HepG2 (cell line): ENCODE measurements at regions not wholly inside any gene's neighbourhood (a gene's known extent, or its start where the extent isn't known, plus 50 kb on each side); places are given as distances from the start of the nearest gene placed in this dataset.
"Not testable (repeated sequence)": the region's sequence is repeated elsewhere in the genome, so short reads cannot be mapped to it uniquely, and the experiment has no call there.

Experiments
- ATAC-seq: fragments of 200-7000 bp; cut with Tn5 transposase; 3 replicates; pipeline ENCODE4 v1.9.1; 2020; ENCODE audit warnings: mild to moderate bottlenecking, moderate library complexity
- BruUV-seq: library from RNA; stranded (reverse); fragments of 400-500 nt; replicated peaks from 2 replicates; lab custom pipeline; 2021; lab: Mats Ljungman, UMichigan
- CTCF ChIA-PET: fragments of 300-600 bp; formaldehyde crosslinking; extraction: SDS; loops from one replicate; lab custom pipeline; 2021; ENCODE audit warnings: low total read pairs, inconsistent platforms, low intra/inter-chr PET ratio; lab: Yijun Ruan, JAX
- POLR2A ChIA-PET: fragments of 350-600 bp; sonication (Branson Sonifier 250); formaldehyde crosslinking; loops from one replicate; lab custom pipeline; 2020; ENCODE audit warnings: antibody characterized with exemption, inconsistent platforms; lab: Yijun Ruan, JAX
- DNase-seq: peaks from one replicate; pipeline ENCODE4 v3.0.0-alpha.2; 2015; ENCODE audit warnings: low spot score
- FAIRE-seq: peaks from 3 replicates; lab custom pipeline; 2011; peaks lifted over from hg19 to GRCh38; lab: Jason Lieb, UNC
- H2AFZ ChIP-seq: one replicate; pipeline ENCODE4 v1.6.1; 2011; ENCODE audit warnings: low read length, inconsistent platforms
- H3K27ac ChIP-seq: fragments of 300-600 bp; 3 replicates; pipeline ENCODE4 v1.8.0; 2011; ENCODE audit warnings: mixed run types, mild to moderate bottlenecking, mixed read lengths, low read length, inconsistent platforms; ENCODE audit not compliant: insufficient read depth; ENCODE audit errors: extremely low read length
- H3K27me3 ChIP-seq, 2 experiments: fragments of 200-600 bp in 1 of 2; 2 replicates in 1 of 2; 3 replicates in 1 of 2; pipeline versions ENCODE4 v1.6.0 to v1.8.0; 2011; ENCODE audit warnings: low read length in 2 of 2, mild to moderate bottlenecking in 2 of 2, moderate library complexity in 2 of 2, inconsistent platforms in 1 of 2; ENCODE audit not compliant: insufficient read depth in 2 of 2, control insufficient read depth in 1 of 2
- H3K36me3 ChIP-seq, 2 experiments: fragments of 200-600 bp in 1 of 2; replicated peaks in 1 of 2; 2 replicates in 1 of 2; 3 replicates in 1 of 2; pipeline versions ENCODE4 v1.5.1 to v1.8.0; 2011; ENCODE audit warnings: low read length in 2 of 2, inconsistent platforms in 1 of 2; ENCODE audit not compliant: insufficient read depth in 2 of 2, control insufficient read depth in 1 of 2
- H3K4me1 ChIP-seq: 2 replicates; pipeline ENCODE4 v1.5.1; 2012; ENCODE audit warnings: low read length, inconsistent platforms; ENCODE audit not compliant: insufficient read depth
- H3K4me2 ChIP-seq: 2 replicates; pipeline ENCODE4 v1.6.0; 2011; ENCODE audit warnings: low read depth, low read length, inconsistent platforms
- H3K4me3 ChIP-seq, 3 experiments: fragments of 200-600 bp in 1 of 3; sonication (generic), shearing (Covaris generic) in 1 of 3; replicated peaks in 1 of 3; 2 replicates each; pipeline ENCODE4 v1.5.1; 2011 to 2016; ENCODE audit warnings: low read length in 3 of 3, inconsistent platforms in 2 of 3, low read depth in 2 of 3, mild to moderate bottlenecking in 2 of 3, control low read depth in 1 of 3, mixed read lengths in 1 of 3; ENCODE audit not compliant: insufficient read depth in 1 of 3
- H3K79me2 ChIP-seq: one replicate; pipeline ENCODE4 v1.6.1; 2011; ENCODE audit warnings: low read length, inconsistent platforms; ENCODE audit not compliant: insufficient read depth
- H3K9ac ChIP-seq: 2 replicates; pipeline ENCODE4 v1.6.0; 2011; ENCODE audit warnings: mild to moderate bottlenecking, low read depth, low read length, inconsistent platforms; ENCODE audit not compliant: insufficient read depth
- H3K9me3 ChIP-seq: 2 replicates; pipeline ENCODE4 v1.5.1; 2012; ENCODE audit warnings: mild to moderate bottlenecking, low read length
- H4K20me1 ChIP-seq: 2 replicates; pipeline ENCODE4 v1.6.0; 2011; ENCODE audit warnings: inconsistent platforms, mild to moderate bottlenecking, low read length, moderate library complexity; ENCODE audit not compliant: insufficient read depth
- DNMT3B ChIP-seq: conservative IDR thresholded peaks from 2 replicates; pipeline ENCODE4 v1.6.1; 2016; ENCODE audit warnings: missing biosample characterization, control low read depth
- ESRRA ChIP-seq: sonication (generic); formaldehyde crosslinking; IDR thresholded peaks from 2 replicates; pipeline ENCODE4 v1.5.1; 2020; ENCODE audit warnings: mild to moderate bottlenecking, low read depth, missing genetic modification reagents
- EZH2 ChIP-seq: conservative IDR thresholded peaks from 2 replicates; pipeline ENCODE4 v1.6.1; 2012; ENCODE audit warnings: mild to moderate bottlenecking, low read depth, low read length, moderate library complexity
- GTF3A ChIP-seq: sonication (generic); formaldehyde crosslinking; conservative IDR thresholded peaks from 2 replicates; pipeline ENCODE4 v1.4.0; 2020; ENCODE audit warnings: mild to moderate bottlenecking, missing genetic modification reagents
- HNF4A ChIP-seq: sonication (generic); formaldehyde crosslinking; IDR thresholded peaks from 2 replicates; pipeline ENCODE4 v1.4.0; 2020; ENCODE audit warnings: missing genetic modification reagents
- HNRNPLL ChIP-seq: fragments of 200-400 bp; formaldehyde crosslinking; IDR thresholded peaks from 2 replicates; pipeline ENCODE4 v1.6.1; 2017; ENCODE audit warnings: mild to moderate bottlenecking, low read depth, low read length; ENCODE audit not compliant: poor library complexity, severe bottlenecking
- MATR3 ChIP-seq: sonication (generic); formaldehyde crosslinking; IDR thresholded peaks from 2 replicates; pipeline ENCODE4 v1.4.0; 2020; ENCODE audit warnings: missing genetic modification reagents
- ZNF33A ChIP-seq: sonication (generic); formaldehyde crosslinking; IDR thresholded peaks from 2 replicates; pipeline ENCODE4 v1.5.1; 2020; ENCODE audit warnings: missing genetic modification reagents, mild to moderate bottlenecking, moderate library complexity, borderline replicate concordance
- ZNF432 ChIP-seq: sonication (generic); formaldehyde crosslinking; IDR thresholded peaks from 2 replicates; pipeline ENCODE4 v1.5.0; 2020; ENCODE audit warnings: missing genetic modification reagents, mild to moderate bottlenecking, borderline replicate concordance
- ZNF597 ChIP-seq: sonication (generic); formaldehyde crosslinking; IDR thresholded peaks from 2 replicates; pipeline ENCODE4 v1.5.0; 2020; ENCODE audit warnings: missing genetic modification reagents
- ZSCAN25 ChIP-seq: sonication (generic); formaldehyde crosslinking; IDR thresholded peaks from 2 replicates; pipeline ENCODE4 v1.8.0; 2022; ENCODE audit warnings: mild to moderate bottlenecking, missing genetic modification reagents
- WGBS: methylation state at CpG from one replicate; pipeline ENCODE4 v1.1.6; 2017; ENCODE audit warnings: low lambda C conversion rate; 5-methylcytosine and 5-hydroxymethylcytosine counted together
- in situ Hi-C: cut with HindIII; loops from 2 replicates; pipeline ENCODE4 v1.10.0; 2017; ENCODE audit warnings: low pct_unique_long_range_greater_than_20kb; ENCODE audit not compliant: extremely low pct_ligation_motif_present
- intact Hi-C: fragments of 100-400 bp; cut with micrococcal nuclease; formaldehyde crosslinking; loops from one replicate; pipeline ENCODE4 v1.10.0; 2022; ENCODE audit not compliant: unreplicated experiment

GRCh38 chr2:144969564-144969963 is 449.6 kb upstream of the ZEB2 start:
- intact Hi-C loops, H2AFZ ChIP-seq, H3K4me1 ChIP-seq, POLR2A ChIA-PET, ATAC-seq, in situ Hi-C loops, DNase-seq, H3K4me2 ChIP-seq, CTCF ChIA-PET, H3K36me3 ChIP-seq, H3K9ac ChIP-seq, H4K20me1 ChIP-seq, H3K27ac ChIP-seq, H3K27me3 ChIP-seq, BruUV-seq, FAIRE-seq, H3K79me2 ChIP-seq, H3K4me3 ChIP-seq: not testable (repeated sequence)
- no CpG with 5 or more reads among the region's 1 CpG for WGBS
- peaks cover 66% of the 10 kb centered on the region for H3K9me3 ChIP-seq

- ATAC-seq (no peak), DNase-seq (no peak), FAIRE-seq (no peak)
- WGBS, result 2% methylated on average over 2 of the region's 2 CpGs
- Histone ChIP-seq H3K4me3 (no peak overlapping the region), H3K4me1 (no peaks in the 10 kb centered on the region), H4K20me1 (no peaks in the 10 kb centered on the region), H3K79me2 (no peaks in the 10 kb centered on the region), H3K36me3 (no peaks in the 10 kb centered on the region), H3K9ac (no peak overlapping the region), H3K4me2 (no peak overlapping the region), H3K27me3 (no peaks in the 10 kb centered on the region), H2AFZ (no peak overlapping the region), H3K27ac (no peak overlapping the region), H3K9me3 (peaks cover 82% of the 10 kb centered on the region)
- CTCF ChIA-PET, result no interaction called here
- intact Hi-C loops (no loop called here), in situ Hi-C loops (no loop called here)
- POLR2A ChIA-PET, result no interaction called here
- no TSS peak for BruUV-seq
- no peak for TF ChIP-seq ZNF33A (CRISPR knock-in tag)
- no peak for TF ChIP-seq HNRNPLL
- no peak for TF ChIP-seq ESRRA (CRISPR knock-in tag)
- no peak for TF ChIP-seq DNMT3B (CRISPR knock-in tag)
- TF ChIP-seq EZH2, result no peak
- no peak for TF ChIP-seq GTF3A (CRISPR knock-in tag)
- no peak for TF ChIP-seq ZNF597 (CRISPR knock-in tag)
- TF ChIP-seq MATR3 (CRISPR knock-in tag), result no peak
- no peak for TF ChIP-seq HNF4A
- no peak for TF ChIP-seq ZSCAN25
- TF ChIP-seq ZNF432 (CRISPR knock-in tag), result no peak
- TF ChIP-seq, all 625 proteins: peak for 0
These were observed 448.0 kb upstream of the ZEB2 start for GRCh38 chr2:144967961-144968360.
